ENCODE measurements at regions not wholly inside any gene's neighbourhood (a gene's known extent, or its start where the extent isn't known, plus 50 kb on each side); places are given as distances from the start of the nearest gene placed in this dataset.
A peak's percentile ranks its signal among the peaks of the same experiment; 100 is the strongest.

- Histone ChIP-seq H3K27me3 (ENCODE audit: insufficient read depth, poor library complexity, severe bottlenecking) (no peaks in the 10 kb centered on the region), H3K36me3 (ENCODE audit: low read depth) (no peaks in the 10 kb centered on the region), H3K4me1 (ENCODE audit: insufficient read depth, poor library complexity, severe bottlenecking) (peaks cover 90% of the 10 kb centered on the region), H3K4me3 (ENCODE audit: severe bottlenecking) (no peak overlapping the region), H3K27ac (ENCODE audit: poor library complexity, severe bottlenecking) (peak overlapping the region; percentile 98), H3K9me3 (ENCODE audit: severe bottlenecking) (no peaks in the 10 kb centered on the region)
- no peak for DNase-seq (ENCODE audit: low spot score)
- ATAC-seq (ENCODE audit: low read depth): no peak
- TF ChIP-seq, protein P1, sequence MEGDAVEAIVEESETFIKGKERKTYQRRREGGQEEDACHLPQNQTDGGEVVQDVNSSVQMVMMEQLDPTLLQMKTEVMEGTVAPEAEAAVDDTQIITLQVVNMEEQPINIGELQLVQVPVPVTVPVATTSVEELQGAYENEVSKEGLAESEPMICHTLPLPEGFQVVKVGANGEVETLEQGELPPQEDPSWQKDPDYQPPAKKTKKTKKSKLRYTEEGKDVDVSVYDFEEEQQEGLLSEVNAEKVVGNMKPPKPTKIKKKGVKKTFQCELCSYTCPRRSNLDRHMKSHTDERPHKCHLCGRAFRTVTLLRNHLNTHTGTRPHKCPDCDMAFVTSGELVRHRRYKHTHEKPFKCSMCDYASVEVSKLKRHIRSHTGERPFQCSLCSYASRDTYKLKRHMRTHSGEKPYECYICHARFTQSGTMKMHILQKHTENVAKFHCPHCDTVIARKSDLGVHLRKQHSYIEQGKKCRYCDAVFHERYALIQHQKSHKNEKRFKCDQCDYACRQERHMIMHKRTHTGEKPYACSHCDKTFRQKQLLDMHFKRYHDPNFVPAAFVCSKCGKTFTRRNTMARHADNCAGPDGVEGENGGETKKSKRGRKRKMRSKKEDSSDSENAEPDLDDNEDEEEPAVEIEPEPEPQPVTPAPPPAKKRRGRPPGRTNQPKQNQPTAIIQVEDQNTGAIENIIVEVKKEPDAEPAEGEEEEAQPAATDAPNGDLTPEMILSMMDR (IDR thresholded peaks at IDR 0.05; ENCODE audit: poor library complexity, severe bottlenecking): no peak
Measured at GRCh38 chr12:46550266-46550879, 177.8 kb upstream of the SLC38A2 start.

DNA sequence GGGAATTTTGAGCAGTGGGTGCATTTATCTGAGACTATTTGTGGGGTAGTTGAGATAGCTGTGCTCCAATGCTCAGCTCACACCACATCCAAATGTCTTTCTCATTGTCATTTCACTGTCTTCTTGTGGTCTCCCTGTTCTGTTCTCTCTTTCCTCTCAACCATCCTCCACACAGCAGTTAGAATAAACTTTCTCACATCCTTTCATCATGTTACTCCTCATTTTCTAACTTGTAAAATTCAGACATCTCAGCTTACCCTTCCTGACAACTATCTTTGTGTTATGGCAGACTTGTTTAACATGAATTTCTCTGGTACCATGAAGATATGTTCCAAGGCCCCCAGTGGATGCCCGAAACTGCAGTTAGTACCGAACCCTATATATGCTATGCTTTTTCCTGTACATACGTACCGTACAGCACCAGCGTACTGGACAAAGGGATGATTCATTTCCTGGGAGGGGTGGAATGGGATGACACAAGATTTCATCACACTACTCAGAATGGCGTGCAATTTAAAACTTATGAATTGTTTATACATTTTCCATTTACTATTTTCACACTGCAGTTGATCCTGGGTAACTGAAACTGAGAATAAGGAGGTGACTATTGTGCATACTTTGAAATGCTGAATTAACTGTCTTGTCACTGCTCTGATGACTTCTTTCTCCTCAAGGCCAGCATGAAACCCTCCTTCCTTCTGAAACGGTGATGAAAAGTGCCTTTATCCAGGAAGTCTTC lies 177.1 kb upstream of the SLC38A2 start:
- peaks cover 83% of the 10 kb centered on the region for H3K4me1 ChIP-seq (ENCODE audit: insufficient read depth, poor library complexity, severe bottlenecking)
- H3K27ac ChIP-seq (ENCODE audit: poor library complexity, severe bottlenecking): peak overlapping the region; percentile 98
- ATAC-seq (ENCODE audit: low read depth) (peak; percentile 66), DNase-seq (ENCODE audit: low spot score) (no peak)
- no peak overlapping the region for H3K4me3 ChIP-seq (ENCODE audit: severe bottlenecking)
- TF ChIP-seq, protein P1 (IDR thresholded peaks at IDR 0.05; ENCODE audit: poor library complexity, severe bottlenecking): no peak
- no peaks in the 10 kb centered on the region for H3K9me3 ChIP-seq (ENCODE audit: severe bottlenecking)
- no peaks in the 10 kb centered on the region for H3K36me3 ChIP-seq (ENCODE audit: low read depth)
- H3K27me3 ChIP-seq (ENCODE audit: insufficient read depth, poor library complexity, severe bottlenecking): no peaks in the 10 kb centered on the region

DNA sequence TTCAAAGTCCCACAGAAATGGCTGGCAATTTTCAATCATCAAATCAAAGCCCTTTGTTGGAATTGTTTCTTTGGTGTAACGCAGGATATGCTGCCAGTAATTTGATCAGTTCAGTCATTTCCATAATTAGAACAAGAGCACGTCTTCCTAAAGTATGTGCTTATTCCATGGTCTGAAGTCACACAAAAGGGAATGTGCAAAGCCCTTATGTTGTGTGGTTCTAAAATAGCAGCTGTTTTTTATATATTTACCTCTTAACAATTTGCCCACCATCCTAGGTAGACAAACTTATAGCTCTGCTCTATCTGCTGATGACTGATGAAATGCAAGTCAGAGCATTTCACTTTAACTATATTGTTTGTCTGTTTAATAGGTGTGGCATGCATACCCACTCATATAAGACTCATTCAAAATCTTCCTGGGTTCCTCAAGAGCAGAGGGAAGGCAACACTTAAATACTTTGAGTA lies 176.1 kb upstream of the SLC38A2 start:
- no peak for DNase-seq (ENCODE audit: low spot score)
- ATAC-seq (ENCODE audit: low read depth): peak; percentile 49
- Histone ChIP-seq H3K4me3 (ENCODE audit: severe bottlenecking) (no peak overlapping the region), H3K27ac (ENCODE audit: poor library complexity, severe bottlenecking) (peak overlapping the region; percentile 98), H3K27me3 (ENCODE audit: insufficient read depth, poor library complexity, severe bottlenecking) (no peaks in the 10 kb centered on the region), H3K4me1 (ENCODE audit: insufficient read depth, poor library complexity, severe bottlenecking) (peaks cover 73% of the 10 kb centered on the region), H3K9me3 (ENCODE audit: severe bottlenecking) (no peaks in the 10 kb centered on the region), H3K36me3 (ENCODE audit: low read depth) (no peaks in the 10 kb centered on the region)
- TF ChIP-seq, protein P1 (IDR thresholded peaks at IDR 0.05; ENCODE audit: poor library complexity, severe bottlenecking): no peak

- Histone ChIP-seq H3K36me3 (ENCODE audit: low read depth) (no peaks in the 10 kb centered on the region), H3K27me3 (ENCODE audit: insufficient read depth, poor library complexity, severe bottlenecking) (no peaks in the 10 kb centered on the region), H3K27ac (ENCODE audit: poor library complexity, severe bottlenecking) (peak overlapping the region; percentile 98), H3K4me1 (ENCODE audit: insufficient read depth, poor library complexity, severe bottlenecking) (peaks cover 63% of the 10 kb centered on the region), H3K9me3 (ENCODE audit: severe bottlenecking) (no peaks in the 10 kb centered on the region), H3K4me3 (ENCODE audit: severe bottlenecking) (no peak overlapping the region)
- ATAC-seq (ENCODE audit: low read depth): peak; percentile 67
- no peak for DNase-seq (ENCODE audit: low spot score)
- TF ChIP-seq, protein P1 (IDR thresholded peaks at IDR 0.05; ENCODE audit: poor library complexity, severe bottlenecking): no peak
Measured at GRCh38 chr12:46547421-46548354, 175.1 kb upstream of the SLC38A2 start.

Measured in RWPE2 (cell line).